ENCODE measurements at regions not wholly inside any gene's neighbourhood (a gene's known extent, or its start where the extent isn't known, plus 50 kb on each side); places are given as distances from the start of the nearest gene placed in this dataset.

GRCh38 chr14:82445810-82446570 lies 912.3 kb upstream of the SEL1L start:
- TF ChIP-seq CTCF (IDR thresholded peaks at IDR 0.05): no peak
- no peak for TF ChIP-seq POLR2A (IDR thresholded peaks at IDR 0.05)
